K562 (cell line): ENCODE measurements at regions not wholly inside any gene's neighbourhood (a gene's known extent, or its start where the extent isn't known, plus 50 kb on each side); places are given as distances from the start of the nearest gene placed in this dataset.
"Not testable (repeated sequence)": the region's sequence is repeated elsewhere in the genome, so short reads cannot be mapped to it uniquely, and the experiment has no call there.

Experiments
- ATAC-seq: fragments of 200-7000 bp; cut with Tn5 transposase; 3 replicates; pipeline ENCODE4 v1.9.1; 2020; ENCODE audit warnings: moderate library complexity
- BruUV-seq: library from RNA; stranded (reverse); fragments of 400-500 nt; replicated peaks from 2 replicates; lab custom pipeline; 2021; lab: Mats Ljungman, UMichigan
- CTCF ChIA-PET: fragments of 300-600 bp; formaldehyde crosslinking; extraction: SDS; loops from one replicate; lab custom pipeline; 2021; ENCODE audit warnings: low intra/inter-chr PET ratio; lab: Yijun Ruan, JAX
- POLR2A ChIA-PET: fragments of 300-600, 350-650 bp; sonication (Branson Sonifier 250); formaldehyde crosslinking; extraction: SDS; loops from one replicate; lab custom pipeline; 2021; ENCODE audit warnings: antibody characterized with exemption, inconsistent platforms; lab: Yijun Ruan, JAX
- DNase-seq, 4 experiments: peaks; one replicate each; pipeline versions ENCODE4 v3.0.0 to v3.0.0-alpha.2; 2011 to 2018; ENCODE audit warnings: low spot score in 3 of 4, mixed read lengths in 3 of 4; ENCODE audit errors: extremely low read depth in 1 of 4
- FAIRE-seq: peaks from 2 replicates; lab custom pipeline; 2011; peaks lifted over from hg19 to GRCh38; lab: Jason Lieb, UNC
- H2AFZ ChIP-seq: 2 replicates; pipeline ENCODE4 v1.6.0; 2011; ENCODE audit warnings: low read depth, low read length, control low read depth, inconsistent platforms
- H3K27ac ChIP-seq: fragments of 200-600 bp; 3 replicates; pipeline ENCODE4 v1.8.0; 2011; ENCODE audit warnings: low read depth, mild to moderate bottlenecking, control low read depth, inconsistent platforms, low read length, moderate library complexity, mixed read lengths; ENCODE audit errors: extremely low read depth
- H3K27me3 ChIP-seq, 2 experiments: fragments of 300-600 bp in 1 of 2; 2 replicates in 1 of 2; 3 replicates in 1 of 2; pipeline versions ENCODE4 v1.6.0 to v1.8.0; 2011; ENCODE audit warnings: inconsistent platforms in 2 of 2, low read length in 2 of 2, mild to moderate bottlenecking in 1 of 2, mixed read lengths in 1 of 2, moderate library complexity in 1 of 2; ENCODE audit not compliant: control insufficient read depth in 2 of 2, insufficient read depth in 2 of 2
- H3K36me3 ChIP-seq: fragments of 300-600 bp; 3 replicates; pipeline ENCODE4 v1.8.0; 2011; ENCODE audit warnings: mild to moderate bottlenecking, low read length, inconsistent platforms; ENCODE audit not compliant: control insufficient read depth, insufficient read depth
- H3K4me1 ChIP-seq, 2 experiments: fragments of 200-600 bp in 1 of 2; replicated peaks in 1 of 2; 2 replicates in 1 of 2; 3 replicates in 1 of 2; pipeline versions ENCODE4 v1.5.1 to v1.8.0; 2011; ENCODE audit warnings: inconsistent platforms in 2 of 2, low read length in 2 of 2, mild to moderate bottlenecking in 1 of 2, mixed read lengths in 1 of 2, moderate library complexity in 1 of 2; ENCODE audit not compliant: control insufficient read depth in 2 of 2, insufficient read depth in 2 of 2
- H3K4me2 ChIP-seq: 2 replicates; pipeline ENCODE4 v1.6.1; 2011; ENCODE audit warnings: low read length, control low read depth, inconsistent platforms, mixed read lengths; ENCODE audit not compliant: insufficient read depth
- H3K4me3 ChIP-seq: fragments of 200-600 bp; sonication (generic), shearing (Covaris generic); 2 replicates; pipeline ENCODE4 v1.5.1; 2016; ENCODE audit warnings: control low read depth, inconsistent platforms
- H3K79me2 ChIP-seq: fragments of 200-600 bp; 3 replicates; pipeline ENCODE4 v1.8.0; 2011; ENCODE audit warnings: low read length, inconsistent platforms; ENCODE audit not compliant: control insufficient read depth, insufficient read depth
- H3K9ac ChIP-seq, 2 experiments: 2 replicates each; pipeline versions ENCODE4 v1.6.0 to v1.6.1; 2011; ENCODE audit warnings: low read depth in 2 of 2, low read length in 2 of 2, control low read depth in 1 of 2, inconsistent platforms in 1 of 2, mild to moderate bottlenecking in 1 of 2, mixed read lengths in 1 of 2; ENCODE audit not compliant: insufficient read depth in 1 of 2
- H3K9me1 ChIP-seq: one replicate; pipeline ENCODE4 v1.6.0; 2011; ENCODE audit warnings: inconsistent platforms, mild to moderate bottlenecking, low read length, moderate library complexity; ENCODE audit not compliant: control insufficient read depth, insufficient read depth
- H3K9me3 ChIP-seq: replicated peaks from 2 replicates; pipeline ENCODE4 v1.5.1; 2011; ENCODE audit warnings: low read depth, low read length, inconsistent platforms; ENCODE audit not compliant: control insufficient read depth, insufficient read depth
- H4K20me1 ChIP-seq: replicated peaks from 2 replicates; pipeline ENCODE4 v1.6.1; 2011; ENCODE audit warnings: low read length, inconsistent platforms, mixed read lengths; ENCODE audit not compliant: control insufficient read depth, insufficient read depth
- MTF1 ChIP-seq: fragments of 250-450 bp; sonication (Bioruptor Pico); IDR thresholded peaks from 2 replicates; pipeline ENCODE4 v1.9.0; 2021; ENCODE audit warnings: moderate library complexity, mild to moderate bottlenecking, inconsistent platforms, borderline replicate concordance
- NCOA1 ChIP-seq: fragments of 450-650 bp; IDR thresholded peaks from 2 replicates; pipeline ENCODE4 v1.6.1; 2016; ENCODE audit warnings: low read depth
- NR0B1 ChIP-seq: fragments of 450-650 bp; IDR thresholded peaks from one replicate; pipeline ENCODE4 v1.6.1; 2018; ENCODE audit warnings: mild to moderate bottlenecking, moderate library complexity; ENCODE audit not compliant: partially characterized antibody
- RNF2 ChIP-seq: sonication (generic); IDR thresholded peaks from 2 replicates; pipeline ENCODE4 v1.6.1; 2016
- TAF9B ChIP-seq: fragments of 450-650 bp; IDR thresholded peaks from 2 replicates; pipeline ENCODE4 v1.6.1; 2018; ENCODE audit warnings: mild to moderate bottlenecking; ENCODE audit not compliant: partially characterized antibody
- TEAD1 ChIP-seq, 2 experiments: fragments of 450-650 bp in 1 of 2; sonication (generic) in 1 of 2; formaldehyde crosslinking; IDR thresholded peaks; 2 replicates each; pipeline versions ENCODE4 v1.4.0 to v1.8.0; 2020 to 2022; ENCODE audit warnings: mild to moderate bottlenecking in 2 of 2, missing genetic modification reagents in 1 of 2
- ZMIZ1 ChIP-seq, 2 experiments: fragments of 150-350 bp in 1 of 2; IDR thresholded peaks; 2 replicates each; pipeline ENCODE4 v1.6.1; 2012 to 2016; ENCODE audit warnings: low read depth in 2 of 2, low read length in 2 of 2, mild to moderate bottlenecking in 1 of 2, moderate library complexity in 1 of 2
- ZNF184 ChIP-seq: sonication (generic); formaldehyde crosslinking; IDR thresholded peaks from 2 replicates; pipeline ENCODE4 v1.5.0; 2020; ENCODE audit warnings: missing genetic modification reagents
- ZNF354B ChIP-seq: fragments of 250-450 bp; sonication (Bioruptor Pico); IDR thresholded peaks from 2 replicates; pipeline ENCODE4 v1.4.0; 2020
- ZNF592 ChIP-seq: fragments of 450-650 bp; IDR thresholded peaks from 2 replicates; pipeline ENCODE4 v1.6.1; 2017; ENCODE audit warnings: antibody characterized with exemption, mild to moderate bottlenecking
- ZNF717 ChIP-seq: fragments of 250-450 bp; sonication (Bioruptor Pico); IDR thresholded peaks from 2 replicates; pipeline ENCODE4 v1.5.0; 2021
- WGBS: fragments of 100-300 bp; shearing (Covaris generic); methylation state at CpG from one replicate; pipeline ENCODE4 v1.1.6; 2016; ENCODE audit warnings: low coverage, mixed read lengths; ENCODE audit not compliant: insufficient coverage; ENCODE audit errors: missing lambda C conversion rate; 5-methylcytosine and 5-hydroxymethylcytosine counted together
- in situ Hi-C: fragments of 300-500 bp; cut with MboI; formaldehyde crosslinking; loops from 4 replicates; pipeline ENCODE4 v1.15.0; 2018; ENCODE audit warnings: inconsistent platforms, mixed read lengths
- intact Hi-C: fragments of 100-400 bp; cut with micrococcal nuclease; formaldehyde crosslinking; loops from 2 replicates; pipeline ENCODE4 v1.14.2; 2022

- TF ChIP-seq ZNF592 (no peak), ZNF354B (CRISPR knock-in tag) (no peak), TAF9B (no peak), TEAD1 (CRISPR knock-in tag; IDR thresholded peaks at IDR 0.05) (no peak), RNF2 (no peak), NR0B1 (no peak), ZNF717 (no peak), NCOA1 (no peak), MTF1 (CRISPR knock-in tag) (no peak), ZMIZ1 (IDR thresholded peaks at IDR 0.05; ENCODE audit: low read depth in 2 of 2, low read length in 2 of 2) (no peak), ZNF184 (CRISPR knock-in tag) (no peak)
Measured at GRCh38 chr6:14417377-14417776, 299.8 kb downstream of the CD83 start (continued).

- H3K9me3 ChIP-seq, intact Hi-C loops, H4K20me1 ChIP-seq, H3K4me1 ChIP-seq, CTCF ChIA-PET, H3K4me2 ChIP-seq, H3K27ac ChIP-seq, H3K36me3 ChIP-seq, BruUV-seq, in situ Hi-C loops, H3K9ac ChIP-seq, DNase-seq, H3K9me1 ChIP-seq, H2AFZ ChIP-seq, H3K4me3 ChIP-seq, H3K79me2 ChIP-seq, FAIRE-seq, H3K27me3 ChIP-seq, ATAC-seq: not testable (repeated sequence)
- WGBS: 87% methylated on average over 7 of the region's 7 CpGs
- POLR2A ChIA-PET: interaction anchor here (0.6 to 0.7 kb wide), 2 partner anchors 30 kb away, joined by 3 to 4 read pairs; no protein-coding TSS in a partner anchor
Measured at GRCh38 chr6:14419224-14419623, 301.7 kb downstream of the CD83 start.
